IPS DF 6.9 (cell line): ENCODE measurements at regions not wholly inside any gene's neighbourhood (a gene's known extent, or its start where the extent isn't known, plus 50 kb on each side); places are given as distances from the start of the nearest gene placed in this dataset.

Experiments used
- DNase-seq: peaks from one replicate; pipeline ENCODE4 v3.0.0-alpha.2; 2013; ENCODE audit warnings: low read depth, low spot score
- H3K27ac ChIP-seq: one replicate; pipeline ENCODE4 v1.5.1; 2013; ENCODE audit warnings: low read length, control low read depth
- H3K27me3 ChIP-seq: 2 replicates; pipeline ENCODE4 v1.6.1; 2013; ENCODE audit warnings: mild to moderate bottlenecking, low read length; ENCODE audit not compliant: control insufficient read depth, insufficient read depth
- H3K36me3 ChIP-seq: 2 replicates; pipeline ENCODE4 v1.6.1; 2013; ENCODE audit warnings: low read length; ENCODE audit not compliant: control insufficient read depth, insufficient read depth
- H3K4me1 ChIP-seq: 2 replicates; pipeline ENCODE4 v1.6.1; 2013; ENCODE audit warnings: low read length; ENCODE audit not compliant: control insufficient read depth, insufficient read depth
- H3K4me3 ChIP-seq: 2 replicates; pipeline ENCODE4 v1.5.1; 2013; ENCODE audit warnings: mild to moderate bottlenecking, low read length
- H3K9me3 ChIP-seq: 2 replicates; pipeline ENCODE4 v1.6.1; 2013; ENCODE audit warnings: low read length, inconsistent platforms; ENCODE audit not compliant: control insufficient read depth, insufficient read depth
- WGBS: extraction: QIAGEN DNeasy Blood & Tissue Kit; methylation state at CpG from one replicate; pipeline ENCODE4 v1.1.7; 2013; ENCODE audit warnings: mixed read lengths, missing lambda C conversion rate; ENCODE audit not compliant: insufficient read length, insufficient coverage; 5-methylcytosine and 5-hydroxymethylcytosine counted together

DNA sequence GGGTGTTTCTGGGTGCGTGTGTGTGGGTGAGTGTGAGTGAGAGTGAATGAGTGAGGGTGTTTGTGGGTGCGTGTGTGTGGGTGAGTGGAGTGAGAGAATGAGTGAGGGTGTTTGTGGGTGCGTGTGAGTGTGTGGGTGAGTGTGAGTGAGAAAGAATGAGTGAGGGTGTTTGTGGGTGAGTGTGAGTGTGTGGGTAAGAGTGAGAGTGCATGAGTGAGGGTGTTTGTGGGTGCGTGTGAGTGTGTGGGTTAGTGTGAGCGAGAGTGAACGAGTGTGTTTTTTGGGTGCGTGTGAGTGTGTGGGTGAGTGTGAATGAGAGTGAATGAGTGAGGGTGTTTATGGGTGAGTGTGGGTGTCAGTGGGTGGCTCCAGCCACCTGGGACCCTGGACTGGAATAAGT is 1676.1 kb upstream of the TENM3 start:
- Histone ChIP-seq H3K27ac (no peak overlapping the region), H3K27me3 (no peaks in the 10 kb centered on the region), H3K4me1 (no peaks in the 10 kb centered on the region), H3K9me3 (no peaks in the 10 kb centered on the region), H3K4me3 (no peak overlapping the region), H3K36me3 (no peaks in the 10 kb centered on the region)
- DNase-seq, result no peak
- WGBS, result 100% methylated on average over 7 of the region's 7 CpGs

DNA sequence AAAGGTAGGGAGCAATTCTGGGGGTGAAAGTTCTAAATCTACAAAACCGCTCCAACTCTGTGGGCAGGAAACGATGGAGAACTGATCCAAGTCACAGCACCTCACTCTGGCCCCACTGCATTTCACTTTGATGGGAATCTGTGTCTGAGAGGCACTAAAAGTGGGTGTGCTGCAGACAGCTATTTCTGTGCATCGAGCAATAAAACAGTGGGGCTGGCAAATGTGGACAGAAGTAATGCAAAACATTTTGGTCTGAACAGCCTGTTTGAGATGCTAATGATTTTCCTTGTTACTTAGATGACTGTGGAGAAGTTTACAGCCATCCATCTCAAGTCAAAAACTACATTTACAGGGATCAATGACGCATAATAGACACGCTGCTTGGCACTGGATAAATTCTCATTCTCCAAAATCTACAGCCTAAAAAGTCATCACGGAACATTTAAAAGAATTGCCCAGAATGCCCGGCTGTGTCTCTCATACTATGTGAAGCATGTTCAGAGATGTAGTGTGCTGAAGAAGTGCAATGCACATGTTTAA is 1671.6 kb upstream of the TENM3 start:
- no peaks in the 10 kb centered on the region for H3K4me1 ChIP-seq
- DNase-seq, result no peak
- no peaks in the 10 kb centered on the region for H3K36me3 ChIP-seq
- no CpG with 5 or more reads among the region's 7 CpGs for WGBS
- H3K9me3 ChIP-seq, result no peaks in the 10 kb centered on the region
- no peak overlapping the region for H3K27ac ChIP-seq
- no peak overlapping the region for H3K4me3 ChIP-seq
- no peaks in the 10 kb centered on the region for H3K27me3 ChIP-seq

DNA sequence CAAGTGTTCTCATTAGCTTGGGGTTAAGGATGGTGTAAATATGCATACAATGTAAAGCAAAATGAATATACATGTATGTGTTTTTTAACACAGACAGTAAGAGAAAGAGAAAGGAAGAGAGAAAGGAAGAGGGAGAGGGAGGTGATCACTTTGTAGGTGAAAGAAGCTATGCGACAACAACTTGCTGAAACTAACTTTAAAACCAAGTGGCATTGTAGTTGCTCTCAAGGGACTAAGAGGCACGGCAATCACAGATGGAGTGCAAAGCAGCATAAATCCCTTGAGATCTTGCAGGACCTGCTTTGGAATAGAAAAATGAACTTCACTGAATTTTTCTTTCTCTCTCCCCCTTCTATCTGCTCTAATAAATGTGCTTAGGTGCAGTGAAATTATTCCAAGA is 1665.0 kb upstream of the TENM3 start:
- no peaks in the 10 kb centered on the region for H3K4me1 ChIP-seq
- no peaks in the 10 kb centered on the region for H3K36me3 ChIP-seq
- H3K9me3 ChIP-seq, result no peaks in the 10 kb centered on the region
- H3K27me3 ChIP-seq, result no peaks in the 10 kb centered on the region
- WGBS, result no CpG with 5 or more reads among the region's 2 CpGs
- H3K27ac ChIP-seq, result no peak overlapping the region
- H3K4me3 ChIP-seq, result no peak overlapping the region
- DNase-seq, result no peak

DNA sequence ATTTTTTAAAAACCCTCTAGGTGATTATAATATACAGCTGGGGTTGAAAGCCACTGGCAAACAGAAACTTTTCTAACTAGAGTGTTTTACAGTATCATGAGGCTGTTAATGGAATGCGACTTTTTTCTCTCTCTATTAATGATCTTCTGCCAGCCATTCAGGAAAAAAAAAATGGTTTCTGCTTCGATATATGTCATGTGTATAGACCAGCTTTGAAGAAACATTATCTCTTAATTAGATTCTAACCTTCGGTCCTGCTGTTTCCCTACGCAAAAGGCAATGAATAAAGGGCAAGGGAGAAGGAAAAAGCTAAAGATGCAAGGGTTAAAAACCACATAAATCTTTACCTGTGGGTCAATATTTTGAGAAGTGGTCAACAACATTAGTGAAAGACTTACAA is 1662.1 kb upstream of the TENM3 start:
- Histone ChIP-seq H3K4me1 (no peaks in the 10 kb centered on the region), H3K27me3 (no peaks in the 10 kb centered on the region), H3K9me3 (no peaks in the 10 kb centered on the region), H3K4me3 (no peak overlapping the region), H3K36me3 (no peaks in the 10 kb centered on the region), H3K27ac (no peak overlapping the region)
- no peak for DNase-seq
- no CpG with 5 or more reads among the region's 4 CpGs for WGBS

DNA sequence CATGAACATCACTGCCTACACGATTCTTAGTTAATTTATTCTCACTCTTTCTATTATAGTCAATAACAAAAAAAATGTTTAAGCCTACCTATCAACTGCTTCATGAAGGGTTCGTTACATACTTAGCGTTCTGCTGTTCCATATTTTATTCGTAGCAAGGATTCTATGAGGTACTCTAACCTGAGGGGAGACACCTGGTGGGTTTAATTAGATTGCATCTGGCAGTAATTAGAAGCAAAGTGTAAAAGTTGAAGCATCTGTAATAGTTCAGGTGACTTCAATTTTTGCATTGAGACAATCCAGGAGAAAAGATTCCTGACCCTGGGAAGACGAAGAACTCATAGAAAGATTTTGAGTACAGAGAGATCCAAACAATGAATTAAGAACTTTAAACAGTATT is 1655.8 kb upstream of the TENM3 start:
- Histone ChIP-seq H3K4me1 (peaks cover 2% of the 10 kb centered on the region; the same call in 1 of the 2 replicates), H3K36me3 (no peaks in the 10 kb centered on the region), H3K27ac (no peak overlapping the region), H3K9me3 (no peaks in the 10 kb centered on the region), H3K4me3 (no peak overlapping the region), H3K27me3 (no peaks in the 10 kb centered on the region)
- no CpG with 5 or more reads among the region's 5 CpGs for WGBS
- DNase-seq, result no peak

DNA sequence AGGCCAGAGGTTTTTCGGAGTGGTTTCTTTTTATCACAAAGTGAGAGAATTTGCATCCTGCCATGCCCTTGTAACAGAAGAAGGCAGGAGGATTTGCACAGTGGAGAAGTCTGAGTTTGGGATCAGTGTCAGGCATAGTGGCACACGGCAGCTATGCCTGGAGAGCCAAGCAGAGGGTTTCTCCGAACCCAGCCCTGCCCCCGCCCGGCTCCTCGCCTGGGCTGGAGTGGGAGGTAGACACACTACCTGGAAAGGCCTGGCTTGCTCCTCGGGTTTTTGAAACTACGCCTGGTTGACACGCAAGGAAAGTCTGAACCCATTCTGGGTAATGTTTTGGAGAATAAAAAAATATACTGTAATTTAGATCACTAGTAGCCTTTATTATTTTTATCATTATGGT is 1653.6 kb upstream of the TENM3 start:
- Histone ChIP-seq H3K9me3 (no peaks in the 10 kb centered on the region), H3K4me3 (no peak overlapping the region), H3K27me3 (no peaks in the 10 kb centered on the region), H3K27ac (no peak overlapping the region), H3K36me3 (no peaks in the 10 kb centered on the region), H3K4me1 (peaks cover 2% of the 10 kb centered on the region; the same call in 1 of the 2 replicates)
- no CpG with 5 or more reads among the region's 9 CpGs for WGBS
- no peak for DNase-seq

DNA sequence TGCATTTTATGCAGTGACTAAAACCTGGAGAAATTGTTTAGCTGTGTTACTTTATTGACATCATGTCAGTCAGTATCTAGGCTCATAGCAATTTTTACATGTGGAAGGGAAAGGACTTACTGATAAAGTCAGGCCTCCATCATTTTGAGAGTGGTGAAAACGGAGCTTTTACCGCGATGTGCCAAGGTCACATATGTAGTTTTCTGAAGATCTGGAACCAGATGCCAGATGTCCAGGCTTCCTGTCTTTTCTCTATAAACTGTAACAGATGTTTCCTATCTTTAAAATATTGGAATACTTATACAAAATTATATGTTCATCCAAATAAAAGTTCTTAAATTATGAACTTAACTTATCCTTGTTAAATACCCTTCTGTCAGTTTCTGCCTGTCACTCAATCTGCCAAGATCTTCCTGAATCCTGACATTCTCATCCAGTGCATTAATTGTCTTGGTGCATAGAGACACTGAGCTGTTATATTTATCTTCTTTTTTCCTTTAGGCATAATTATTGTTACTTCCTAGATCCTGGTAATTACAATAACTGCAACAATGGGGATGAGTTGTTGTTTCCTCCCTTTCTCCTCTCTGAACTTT is 1646.2 kb upstream of the TENM3 start:
- H3K27ac ChIP-seq, result no peak overlapping the region
- no peaks in the 10 kb centered on the region for H3K4me1 ChIP-seq
- no peak for DNase-seq
- no CpG with 5 or more reads among the region's 3 CpGs for WGBS
- H3K9me3 ChIP-seq, result no peaks in the 10 kb centered on the region
- no peaks in the 10 kb centered on the region for H3K36me3 ChIP-seq
- no peak overlapping the region for H3K4me3 ChIP-seq
- H3K27me3 ChIP-seq, result no peaks in the 10 kb centered on the region

DNA sequence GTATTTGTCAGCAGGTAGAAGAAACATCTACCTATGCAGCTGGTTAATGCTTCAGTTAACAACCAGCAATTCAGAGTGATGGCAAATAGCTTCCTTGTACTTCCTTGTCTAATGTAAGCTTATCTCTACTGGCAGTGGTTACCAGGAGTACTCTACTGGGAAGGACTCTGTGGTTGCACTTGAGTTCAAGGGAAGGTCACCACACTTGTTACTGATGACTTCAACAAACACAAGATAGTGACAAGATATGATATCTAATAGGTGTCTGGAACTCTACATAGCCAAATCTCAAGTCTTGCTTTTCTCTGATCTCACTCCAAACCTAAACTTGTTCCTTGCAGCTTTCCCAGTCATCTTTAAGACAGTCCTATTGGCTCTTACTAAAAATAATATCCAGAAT is 1644.9 kb upstream of the TENM3 start:
- no peaks in the 10 kb centered on the region for H3K9me3 ChIP-seq
- no peaks in the 10 kb centered on the region for H3K4me1 ChIP-seq
- H3K4me3 ChIP-seq, result no peak overlapping the region
- no peaks in the 10 kb centered on the region for H3K27me3 ChIP-seq
- H3K27ac ChIP-seq, result no peak overlapping the region
- DNase-seq, result no peak
- no peaks in the 10 kb centered on the region for H3K36me3 ChIP-seq

DNA sequence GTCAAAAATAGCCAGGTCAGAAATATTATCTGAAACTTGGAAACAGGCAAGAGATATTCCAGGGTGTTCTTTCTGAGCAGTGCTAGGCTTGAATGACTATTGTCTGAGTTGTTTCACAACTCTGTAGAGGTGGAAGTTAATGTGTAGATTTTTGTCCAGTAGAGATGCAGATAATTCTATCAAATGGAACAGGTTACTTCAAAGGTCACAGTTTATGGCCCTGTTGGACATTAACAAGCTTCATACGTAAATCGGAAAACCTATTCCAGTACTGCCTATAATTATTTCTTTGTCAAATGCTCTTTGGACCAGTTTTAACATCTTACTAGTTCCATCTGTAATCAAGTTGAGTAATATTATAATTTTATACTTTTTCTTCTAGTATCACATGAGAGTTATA is 1639.4 kb upstream of the TENM3 start:
- no peak overlapping the region for H3K4me3 ChIP-seq
- H3K27me3 ChIP-seq, result no peaks in the 10 kb centered on the region
- H3K9me3 ChIP-seq, result no peaks in the 10 kb centered on the region
- H3K27ac ChIP-seq, result no peak overlapping the region
- DNase-seq, result no peak
- no peaks in the 10 kb centered on the region for H3K36me3 ChIP-seq
- no CpG with 5 or more reads among the region's 2 CpGs for WGBS
- no peaks in the 10 kb centered on the region for H3K4me1 ChIP-seq

DNA sequence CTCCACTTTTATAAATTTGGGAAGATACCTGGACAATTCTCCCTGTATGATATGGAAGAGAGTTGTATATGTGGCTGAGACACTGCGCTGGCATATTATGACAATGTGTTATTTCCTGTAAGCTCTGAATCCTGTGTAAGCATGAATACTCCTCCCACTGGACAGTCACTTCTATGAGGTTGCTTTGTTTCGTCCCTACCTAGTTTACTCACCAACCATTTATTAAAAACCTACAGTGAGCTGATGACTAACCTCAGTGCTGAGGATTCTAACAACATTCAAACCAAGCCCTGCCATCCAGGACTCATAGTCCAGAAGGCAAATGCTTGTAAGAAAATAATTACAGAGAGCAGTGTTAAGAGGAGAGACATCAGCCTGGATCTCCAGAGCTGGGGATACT is 1632.9 kb upstream of the TENM3 start:
- Histone ChIP-seq H3K36me3 (no peaks in the 10 kb centered on the region), H3K27ac (no peak overlapping the region), H3K4me3 (no peak overlapping the region), H3K9me3 (no peaks in the 10 kb centered on the region), H3K27me3 (no peaks in the 10 kb centered on the region), H3K4me1 (no peaks in the 10 kb centered on the region)
- WGBS, result no CpG with 5 or more reads among the region's 2 CpGs
- no peak for DNase-seq

DNA sequence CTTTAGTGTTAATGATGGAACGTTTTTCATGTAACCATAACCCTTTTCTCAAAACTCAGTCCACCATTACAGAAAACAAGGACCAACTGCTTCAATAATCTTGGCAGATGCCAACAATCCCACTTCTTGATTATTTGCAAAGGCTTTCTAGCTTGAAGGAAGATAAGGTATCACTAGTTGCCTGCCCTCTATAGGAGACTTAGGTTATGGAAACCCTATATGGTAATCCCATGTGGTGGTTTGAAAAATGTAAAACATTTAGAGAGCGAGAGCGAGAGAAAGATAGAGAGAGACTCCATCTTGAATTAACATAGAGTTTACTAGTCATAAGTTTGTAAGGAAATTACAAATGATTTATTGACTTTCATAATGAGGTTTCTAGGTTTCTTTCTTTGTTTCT is 1627.5 kb upstream of the TENM3 start:
- no peaks in the 10 kb centered on the region for H3K9me3 ChIP-seq
- H3K27me3 ChIP-seq, result no peaks in the 10 kb centered on the region
- no peak overlapping the region for H3K4me3 ChIP-seq
- no peak for DNase-seq
- no peaks in the 10 kb centered on the region for H3K36me3 ChIP-seq
- H3K27ac ChIP-seq, result no peak overlapping the region
- H3K4me1 ChIP-seq, result no peaks in the 10 kb centered on the region
- WGBS, result no CpG with 5 or more reads among the region's 3 CpGs
